NCI-H146 (cell line): ENCODE measurements at regions not wholly inside any gene's neighbourhood (a gene's known extent, or its start where the extent isn't known, plus 50 kb on each side); places are given as distances from the start of the nearest gene placed in this dataset.

Source experiments
- DNase-seq: peaks from one replicate; lab custom pipeline; 2025; lab: John Stamatoyannopoulos, UW

GRCh38 chr3:76624164-76624563 lies 415.7 kb upstream of the ROBO2 start:
- no peak for DNase-seq

GRCh38 chr3:76627236-76627635 lies 412.7 kb upstream of the ROBO2 start:
- no peak for DNase-seq

GRCh38 chr3:76631251-76631650 lies 408.6 kb upstream of the ROBO2 start:
- DNase-seq = no peak

- no peak for DNase-seq
These were observed 401.9 kb upstream of the ROBO2 start for GRCh38 chr3:76638006-76638405.

- DNase-seq = peak; percentile 48
These were observed 396.1 kb upstream of the ROBO2 start for GRCh38 chr3:76643623-76644304.

- no peak for DNase-seq
These were observed 395.6 kb upstream of the ROBO2 start for GRCh38 chr3:76644305-76644675.

- no peak for DNase-seq
These were observed 394.2 kb upstream of the ROBO2 start for GRCh38 chr3:76645724-76646123.

GRCh38 chr3:76646921-76647562 lies 392.9 kb upstream of the ROBO2 start:
- no peak for DNase-seq

- DNase-seq = no peak
These were observed 388.1 kb upstream of the ROBO2 start for GRCh38 chr3:76651784-76652183.

GRCh38 chr3:76652524-76652923 lies 387.4 kb upstream of the ROBO2 start:
- DNase-seq = no peak

GRCh38 chr3:76653640-76654251 lies 386.2 kb upstream of the ROBO2 start:
- no peak for DNase-seq

- DNase-seq = no peak
These were observed 383.3 kb upstream of the ROBO2 start for GRCh38 chr3:76656531-76657070.

- DNase-seq = no peak
These were observed 382.0 kb upstream of the ROBO2 start for GRCh38 chr3:76657909-76658308.

- no peak for DNase-seq
These were observed 378.2 kb upstream of the ROBO2 start for GRCh38 chr3:76661527-76662250.

GRCh38 chr3:76664816-76665215 lies 375.1 kb upstream of the ROBO2 start:
- DNase-seq = no peak

GRCh38 chr3:76668653-76669052 lies 371.2 kb upstream of the ROBO2 start:
- no peak for DNase-seq

- DNase-seq = peak; percentile 71
These were observed 370.6 kb upstream of the ROBO2 start for GRCh38 chr3:76669322-76669721.

GRCh38 chr3:76673171-76673570 lies 366.7 kb upstream of the ROBO2 start:
- no peak for DNase-seq

GRCh38 chr3:76679541-76679940 lies 360.4 kb upstream of the ROBO2 start:
- DNase-seq = peak; percentile 1

- DNase-seq = no peak
These were observed 356.6 kb upstream of the ROBO2 start for GRCh38 chr3:76683256-76683655.

- no peak for DNase-seq
These were observed 355.0 kb upstream of the ROBO2 start for GRCh38 chr3:76684946-76685345.

GRCh38 chr3:76685858-76686257 lies 354.0 kb upstream of the ROBO2 start:
- no peak for DNase-seq

GRCh38 chr3:76687019-76687418 lies 352.9 kb upstream of the ROBO2 start:
- DNase-seq = no peak
